ENCODE measurements at regions not wholly inside any gene's neighbourhood (a gene's known extent, or its start where the extent isn't known, plus 50 kb on each side); places are given as distances from the start of the nearest gene placed in this dataset.

DNA sequence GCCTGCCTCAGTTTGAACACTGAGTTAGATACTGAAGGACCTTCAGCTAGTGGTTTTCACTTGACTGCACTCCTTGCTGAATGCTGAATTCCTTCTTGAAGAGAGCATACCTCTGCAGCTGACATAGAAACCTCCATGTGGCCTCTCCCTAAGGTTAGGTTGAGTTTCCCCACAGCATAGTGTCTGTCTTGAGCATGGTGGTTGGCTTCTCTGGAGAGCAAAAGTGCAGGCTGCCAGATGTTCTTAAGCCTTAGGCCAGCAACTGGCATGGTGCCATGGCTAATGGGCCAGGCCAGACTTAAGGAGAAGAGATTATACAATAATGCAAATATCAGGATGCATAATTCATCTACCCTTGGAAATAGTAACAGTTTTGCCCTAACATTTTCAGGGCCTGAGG lies 545.6 kb upstream of the ZNF385D start:
- no peak overlapping the region for H3K9ac ChIP-seq (ENCODE audit: low read length)
- H3K27ac ChIP-seq (ENCODE audit: low read depth, low read length, poor library complexity, severe bottlenecking) = no peak overlapping the region
- TF ChIP-seq, protein P1, sequence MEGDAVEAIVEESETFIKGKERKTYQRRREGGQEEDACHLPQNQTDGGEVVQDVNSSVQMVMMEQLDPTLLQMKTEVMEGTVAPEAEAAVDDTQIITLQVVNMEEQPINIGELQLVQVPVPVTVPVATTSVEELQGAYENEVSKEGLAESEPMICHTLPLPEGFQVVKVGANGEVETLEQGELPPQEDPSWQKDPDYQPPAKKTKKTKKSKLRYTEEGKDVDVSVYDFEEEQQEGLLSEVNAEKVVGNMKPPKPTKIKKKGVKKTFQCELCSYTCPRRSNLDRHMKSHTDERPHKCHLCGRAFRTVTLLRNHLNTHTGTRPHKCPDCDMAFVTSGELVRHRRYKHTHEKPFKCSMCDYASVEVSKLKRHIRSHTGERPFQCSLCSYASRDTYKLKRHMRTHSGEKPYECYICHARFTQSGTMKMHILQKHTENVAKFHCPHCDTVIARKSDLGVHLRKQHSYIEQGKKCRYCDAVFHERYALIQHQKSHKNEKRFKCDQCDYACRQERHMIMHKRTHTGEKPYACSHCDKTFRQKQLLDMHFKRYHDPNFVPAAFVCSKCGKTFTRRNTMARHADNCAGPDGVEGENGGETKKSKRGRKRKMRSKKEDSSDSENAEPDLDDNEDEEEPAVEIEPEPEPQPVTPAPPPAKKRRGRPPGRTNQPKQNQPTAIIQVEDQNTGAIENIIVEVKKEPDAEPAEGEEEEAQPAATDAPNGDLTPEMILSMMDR (IDR thresholded peaks at IDR 0.05; ENCODE audit: low read length) = no peak
- TF ChIP-seq EZH2 (IDR thresholded peaks at IDR 0.05; ENCODE audit: borderline replicate concordance, low read length) = no peak
- no peaks in the 10 kb centered on the region for H4K20me1 ChIP-seq (ENCODE audit: insufficient read depth, low read length)
- no peaks in the 10 kb centered on the region for H3K4me1 ChIP-seq (ENCODE audit: insufficient read depth, low read length, severe bottlenecking)
- no peaks in the 10 kb centered on the region for H3K36me3 ChIP-seq (ENCODE audit: insufficient read depth, low read length)
- no peak overlapping the region for H2AFZ ChIP-seq (ENCODE audit: low read length)
- H3F3A ChIP-seq (ENCODE audit: insufficient read depth, low read length) = no peaks in the 10 kb centered on the region
- no peak overlapping the region for H3K4me3 ChIP-seq (ENCODE audit: low read depth, low read length, poor library complexity, severe bottlenecking)
- H3K79me2 ChIP-seq (ENCODE audit: insufficient read depth, low read length) = no peaks in the 10 kb centered on the region
- no peak overlapping the region for H3K4me2 ChIP-seq (ENCODE audit: low read length)
- H3K9me3 ChIP-seq (ENCODE audit: low read length) = no peaks in the 10 kb centered on the region
- H3K27me3 ChIP-seq (ENCODE audit: insufficient read depth, low read length) = no peaks in the 10 kb centered on the region
- no peaks in the 10 kb centered on the region for H3K9me2 ChIP-seq (ENCODE audit: low read depth, low read length)

DNA sequence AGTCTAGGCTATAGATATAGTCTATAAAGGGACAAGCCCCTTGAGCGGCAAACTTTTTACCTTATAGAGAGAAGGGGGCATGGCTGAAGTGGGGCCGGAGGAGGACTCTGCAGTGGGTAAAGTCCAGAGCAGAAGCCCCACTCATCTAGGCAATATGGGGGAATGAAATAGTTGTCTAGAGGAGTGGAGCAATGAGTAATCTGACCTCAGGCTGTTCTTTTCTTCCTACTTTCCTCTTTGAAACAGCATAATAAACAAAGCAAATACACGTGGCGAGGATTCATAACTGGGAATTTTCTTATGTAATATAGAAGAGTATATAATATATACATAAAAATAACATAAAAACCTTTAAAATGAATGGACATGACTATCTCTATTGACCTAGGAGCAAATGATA lies 546.4 kb upstream of the ZNF385D start:
- H3K4me3 ChIP-seq (ENCODE audit: low read depth, low read length, poor library complexity, severe bottlenecking) = no peak overlapping the region

DNA sequence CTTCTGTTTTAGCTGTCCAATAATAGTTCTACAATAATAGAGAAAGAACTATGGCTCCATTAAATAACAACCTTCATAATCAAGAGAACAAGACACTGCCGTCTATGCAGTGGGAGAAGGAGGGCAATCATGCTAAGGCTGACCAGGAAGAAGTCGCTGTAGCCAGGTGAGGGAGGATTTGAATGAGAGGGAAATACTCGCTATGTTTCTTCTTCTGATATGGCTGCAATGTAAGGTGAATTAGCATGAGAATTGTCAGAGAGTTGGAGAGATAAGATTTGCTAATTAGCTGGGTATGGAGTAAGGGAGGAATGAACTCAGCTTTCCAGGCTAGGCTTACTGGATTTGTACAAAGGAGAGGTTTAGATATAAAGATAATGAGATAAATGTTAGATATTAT lies 555.4 kb upstream of the ZNF385D start:
- H3K9ac ChIP-seq (ENCODE audit: low read length) = no peak overlapping the region

More for the DNA sequence above, 546.4 kb upstream of the ZNF385D start:
- Histone ChIP-seq H3K9ac (ENCODE audit: low read length) (no peak overlapping the region), H3K4me2 (ENCODE audit: low read length) (no peak overlapping the region), H3K36me3 (ENCODE audit: insufficient read depth, low read length) (no peaks in the 10 kb centered on the region), H3F3A (ENCODE audit: insufficient read depth, low read length) (no peaks in the 10 kb centered on the region), H3K9me2 (ENCODE audit: low read depth, low read length) (no peaks in the 10 kb centered on the region), H2AFZ (ENCODE audit: low read length) (no peak overlapping the region), H3K4me1 (ENCODE audit: insufficient read depth, low read length, severe bottlenecking) (no peaks in the 10 kb centered on the region), H4K20me1 (ENCODE audit: insufficient read depth, low read length) (no peaks in the 10 kb centered on the region), H3K27ac (ENCODE audit: low read depth, low read length, poor library complexity, severe bottlenecking) (no peak overlapping the region), H3K79me2 (ENCODE audit: insufficient read depth, low read length) (no peaks in the 10 kb centered on the region), H3K9me3 (ENCODE audit: low read length) (no peaks in the 10 kb centered on the region), H3K27me3 (ENCODE audit: insufficient read depth, low read length) (no peaks in the 10 kb centered on the region)
- TF ChIP-seq EZH2 (IDR thresholded peaks at IDR 0.05; ENCODE audit: borderline replicate concordance, low read length) = no peak
- TF ChIP-seq, protein P1 (IDR thresholded peaks at IDR 0.05; ENCODE audit: low read length) = no peak

More for the DNA sequence above, 555.4 kb upstream of the ZNF385D start:
- H3F3A ChIP-seq (ENCODE audit: insufficient read depth, low read length) = no peaks in the 10 kb centered on the region
- H3K4me1 ChIP-seq (ENCODE audit: insufficient read depth, low read length, severe bottlenecking) = no peaks in the 10 kb centered on the region
- H2AFZ ChIP-seq (ENCODE audit: low read length) = no peak overlapping the region
- H3K79me2 ChIP-seq (ENCODE audit: insufficient read depth, low read length) = no peaks in the 10 kb centered on the region
- no peak overlapping the region for H3K4me2 ChIP-seq (ENCODE audit: low read length)
- no peak overlapping the region for H3K27ac ChIP-seq (ENCODE audit: low read depth, low read length, poor library complexity, severe bottlenecking)
- no peaks in the 10 kb centered on the region for H4K20me1 ChIP-seq (ENCODE audit: insufficient read depth, low read length)
- H3K9me2 ChIP-seq (ENCODE audit: low read depth, low read length) = no peaks in the 10 kb centered on the region
- no peaks in the 10 kb centered on the region for H3K36me3 ChIP-seq (ENCODE audit: insufficient read depth, low read length)
- H3K4me3 ChIP-seq (ENCODE audit: low read depth, low read length, poor library complexity, severe bottlenecking) = no peak overlapping the region
- TF ChIP-seq EZH2 (IDR thresholded peaks at IDR 0.05; ENCODE audit: borderline replicate concordance, low read length) = no peak
- TF ChIP-seq, protein P1 (IDR thresholded peaks at IDR 0.05; ENCODE audit: low read length) = no peak
- H3K9me3 ChIP-seq (ENCODE audit: low read length) = no peaks in the 10 kb centered on the region
- H3K27me3 ChIP-seq (ENCODE audit: insufficient read depth, low read length) = no peaks in the 10 kb centered on the region
